Suprapubic skin (tissue), 4 donors: ENCODE measurements at regions not wholly inside any gene's neighbourhood (a gene's known extent, or its start where the extent isn't known, plus 50 kb on each side); places are given as distances from the start of the nearest gene placed in this dataset.

Source experiments
- DNase-seq, 2 donors: peaks; one replicate each; pipeline ENCODE4 v3.0.0-alpha.2; 2019; ENCODE audit warnings: low spot score in 2 of 2
- H3K27ac ChIP-seq: fragments of 200-600 bp; sonication (generic); one replicate; pipeline ENCODE4 v1.5.1; 2019
- H3K27me3 ChIP-seq: fragments of 200-600 bp; sonication (generic); one replicate; pipeline ENCODE4 v1.5.1; 2019
- H3K36me3 ChIP-seq: fragments of 200-600 bp; sonication (generic); one replicate; pipeline ENCODE4 v1.5.1; 2019
- H3K4me1 ChIP-seq: fragments of 200-600 bp; sonication (generic); one replicate; pipeline ENCODE4 v1.5.1; 2019
- H3K4me3 ChIP-seq: fragments of 200-600 bp; sonication (generic); one replicate; pipeline ENCODE4 v1.5.1; 2019; ENCODE audit warnings: mild to moderate bottlenecking
- H3K9me3 ChIP-seq: fragments of 200-600 bp; sonication (generic); one replicate; pipeline ENCODE4 v1.5.1; 2019
- CTCF ChIP-seq, 2 donors: fragments of 200-600 bp in 1 of 2; fragments of 450-650 bp in 1 of 2; sonication (generic) in 1 of 2; IDR thresholded peaks; one replicate each; pipeline ENCODE4 v1.5.1; 2016 to 2019; ENCODE audit warnings: antibody characterized with exemption in 2 of 2, mild to moderate bottlenecking in 1 of 2, moderate library complexity in 1 of 2
- EP300 ChIP-seq: sonication (generic); formaldehyde crosslinking; IDR thresholded peaks from one replicate; pipeline ENCODE4 v1.6.1; 2017; ENCODE audit warnings: antibody characterized with exemption
- POLR2A ChIP-seq, 2 donors: fragments of 450-650 bp; IDR thresholded peaks; one replicate each; pipeline ENCODE4 v1.6.1; 2017; ENCODE audit warnings: antibody characterized with exemption in 2 of 2, mild to moderate bottlenecking in 2 of 2, moderate library complexity in 2 of 2
- POLR2AphosphoS5 ChIP-seq, 3 donors: sonication (generic); formaldehyde crosslinking; IDR thresholded peaks; one replicate each; pipeline ENCODE4 v1.6.1; 2017; ENCODE audit warnings: antibody characterized with exemption in 3 of 3
- WGBS: methylation state at CpG from one replicate; pipeline ENCODE4 v1.1.5; 2018; 5-methylcytosine and 5-hydroxymethylcytosine counted together

- TF ChIP-seq EP300 (no peak), POLR2AphosphoS5 (IDR thresholded peaks at IDR 0.05) (no peak), CTCF (IDR thresholded peaks at IDR 0.05) (no peak), POLR2A (IDR thresholded peaks at IDR 0.05) (no peak)
- H3K27me3 ChIP-seq: peaks cover 8% of the 10 kb centered on the region
- no peak for DNase-seq
- H3K36me3 ChIP-seq: no peaks in the 10 kb centered on the region
- 78% methylated on average over 9 of the region's 9 CpGs for WGBS
- H3K4me3 ChIP-seq: no peak overlapping the region
- H3K4me1 ChIP-seq: no peaks in the 10 kb centered on the region
- H3K9me3 ChIP-seq: no peaks in the 10 kb centered on the region
- H3K27ac ChIP-seq: no peak overlapping the region
Measured at GRCh38 chr10:129179245-129179971, 287.6 kb upstream of the MGMT start.

DNA sequence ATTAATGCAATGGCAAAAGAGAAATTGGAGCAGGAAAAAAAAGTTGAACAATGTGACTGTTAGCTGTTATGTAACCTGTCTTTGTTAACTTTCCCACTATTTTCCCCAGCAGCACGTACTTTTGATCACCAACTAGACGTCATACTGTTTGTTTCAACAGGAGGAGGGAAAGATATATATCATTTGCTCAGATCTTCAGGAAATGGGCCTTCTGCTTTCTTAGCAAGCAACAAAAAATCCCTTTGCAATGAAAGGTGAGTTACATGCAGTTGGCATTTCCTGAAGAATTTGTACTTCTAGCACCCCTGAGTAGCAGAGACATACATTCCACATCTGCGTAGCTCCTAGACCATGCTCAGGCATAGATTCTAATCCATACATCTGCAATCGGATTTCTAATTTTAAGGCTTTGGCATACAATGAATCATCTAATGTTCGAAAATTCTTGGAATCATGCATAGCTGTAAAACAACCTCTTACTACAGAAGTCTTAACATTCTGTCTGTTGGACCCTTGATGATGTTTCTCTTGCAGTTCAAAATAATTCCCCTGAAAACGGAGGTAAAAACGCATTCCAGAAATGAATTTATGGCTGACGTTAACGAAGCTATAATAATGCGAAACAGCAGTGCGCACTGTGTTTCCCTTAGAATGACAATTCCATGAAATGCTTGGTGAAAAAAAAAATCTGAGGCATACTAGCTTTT, 286.9 kb upstream of the MGMT start:
- TF ChIP-seq CTCF (IDR thresholded peaks at IDR 0.05): no peak
- TF ChIP-seq EP300: no peak
- TF ChIP-seq POLR2A (IDR thresholded peaks at IDR 0.05): no peak
- TF ChIP-seq POLR2AphosphoS5 (IDR thresholded peaks at IDR 0.05): no peak
- Histone ChIP-seq H3K27ac (no peak overlapping the region), H3K4me1 (no peaks in the 10 kb centered on the region), H3K4me3 (no peak overlapping the region), H3K9me3 (no peaks in the 10 kb centered on the region), H3K27me3 (peaks cover 3% of the 10 kb centered on the region), H3K36me3 (no peaks in the 10 kb centered on the region)
- DNase-seq: no peak
- 80% methylated on average over 11 of the region's 11 CpGs for WGBS

DNA sequence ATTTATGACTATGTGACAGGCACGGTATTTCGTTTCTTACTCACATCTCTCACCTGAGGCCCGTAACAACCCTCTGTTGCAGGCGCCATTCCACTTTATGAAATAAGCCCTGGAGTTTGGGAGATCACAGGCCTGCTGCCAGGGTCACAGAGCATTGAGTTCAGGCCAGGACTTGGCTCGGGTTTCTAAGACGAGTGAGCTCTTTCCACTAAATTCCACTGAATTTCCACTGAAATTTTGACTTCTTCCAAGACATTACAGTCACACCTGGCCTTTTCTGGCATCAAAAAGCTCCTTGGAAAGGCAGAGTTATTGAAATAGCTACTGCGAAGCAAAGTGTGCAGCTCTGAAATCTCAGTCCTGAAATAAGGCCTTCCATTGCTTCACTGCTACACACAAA, 282.8 kb upstream of the MGMT start:
- H3K27me3 ChIP-seq: no peaks in the 10 kb centered on the region
- H3K27ac ChIP-seq: no peak overlapping the region
- H3K4me3 ChIP-seq: no peak overlapping the region
- H3K36me3 ChIP-seq: no peaks in the 10 kb centered on the region
- H3K4me1 ChIP-seq: no peaks in the 10 kb centered on the region
- 71% methylated on average over 7 of the region's 7 CpGs for WGBS
- TF ChIP-seq POLR2A (IDR thresholded peaks at IDR 0.05) (no peak), POLR2AphosphoS5 (IDR thresholded peaks at IDR 0.05) (no peak), CTCF (IDR thresholded peaks at IDR 0.05) (no peak), EP300 (no peak)
- DNase-seq: no peak
- H3K9me3 ChIP-seq: no peaks in the 10 kb centered on the region

DNA sequence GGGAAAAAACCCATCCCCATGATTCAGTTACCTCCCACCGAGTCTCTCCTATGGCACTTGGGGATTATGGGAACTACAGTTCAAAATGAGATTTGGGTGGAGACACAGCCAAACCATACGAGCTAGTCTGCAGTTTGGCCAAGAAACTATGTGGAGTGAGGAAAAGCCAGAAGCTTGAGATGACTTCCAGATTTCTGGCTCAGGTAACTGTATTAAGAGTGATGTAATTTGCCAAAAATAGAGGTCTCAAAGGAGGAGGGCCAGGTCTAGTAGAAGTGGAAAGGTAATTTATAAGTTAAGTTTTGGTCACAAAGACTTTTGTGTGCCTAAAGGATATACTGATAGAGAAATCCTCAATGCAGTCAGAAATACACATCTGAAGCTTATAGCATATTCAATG, 279.7 kb upstream of the MGMT start:
- H3K4me3 ChIP-seq: no peak overlapping the region
- 54% methylated on average over 2 of the region's 2 CpGs for WGBS
- no peaks in the 10 kb centered on the region for H3K36me3 ChIP-seq
- TF ChIP-seq POLR2A (IDR thresholded peaks at IDR 0.05): no peak
- TF ChIP-seq POLR2AphosphoS5 (IDR thresholded peaks at IDR 0.05): no peak
- no peak for TF ChIP-seq CTCF (IDR thresholded peaks at IDR 0.05)
- TF ChIP-seq EP300: no peak
- H3K27me3 ChIP-seq: no peaks in the 10 kb centered on the region
- H3K27ac ChIP-seq: no peak overlapping the region
- no peak for DNase-seq
- H3K9me3 ChIP-seq: no peaks in the 10 kb centered on the region
- H3K4me1 ChIP-seq: peaks cover 8% of the 10 kb centered on the region

GRCh38 chr10:129191797-129192196, 275.2 kb upstream of the MGMT start:
- no peaks in the 10 kb centered on the region for H3K9me3 ChIP-seq
- H3K36me3 ChIP-seq: no peaks in the 10 kb centered on the region
- TF ChIP-seq POLR2A (IDR thresholded peaks at IDR 0.05): no peak
- TF ChIP-seq CTCF (IDR thresholded peaks at IDR 0.05): no peak
- no peak for TF ChIP-seq POLR2AphosphoS5 (IDR thresholded peaks at IDR 0.05)
- TF ChIP-seq EP300: no peak
- no peak for DNase-seq
- H3K4me1 ChIP-seq: peaks cover 16% of the 10 kb centered on the region
- no peak overlapping the region for H3K4me3 ChIP-seq
- 12% methylated on average over 4 of the region's 4 CpGs for WGBS
- H3K27me3 ChIP-seq: no peaks in the 10 kb centered on the region
- peak overlapping the region; percentile 30 for H3K27ac ChIP-seq
